Prostate gland (tissue), 2 donors: ENCODE measurements at regions not wholly inside any gene's neighbourhood (a gene's known extent, or its start where the extent isn't known, plus 50 kb on each side); places are given as distances from the start of the nearest gene placed in this dataset.

Source experiments
- CTCF ChIP-seq, 4 experiments: fragments of 200-600 bp in 2 of 4; fragments of 450-650 bp in 2 of 4; sonication (generic) in 2 of 4; IDR thresholded peaks; 1 replicate in 3 of 4; 2 replicates in 1 of 4; pipeline ENCODE4 v1.5.1; 2016 to 2019; ENCODE audit warnings: antibody characterized with exemption in 4 of 4, mild to moderate bottlenecking in 2 of 4, moderate library complexity in 2 of 4
- POLR2AphosphoS5 ChIP-seq: sonication (generic); formaldehyde crosslinking; IDR thresholded peaks from one replicate; pipeline ENCODE4 v1.6.1; 2017; ENCODE audit warnings: antibody characterized with exemption

- no peak for TF ChIP-seq POLR2AphosphoS5
- TF ChIP-seq CTCF (IDR thresholded peaks at IDR 0.05): no peak
Observed at GRCh38 chr1:217989510-217989909, 295.6 kb upstream of the RRP15 start.
